Sigmoid colon (tissue), 4 donors: ENCODE measurements at regions not wholly inside any gene's neighbourhood (a gene's known extent, or its start where the extent isn't known, plus 50 kb on each side); places are given as distances from the start of the nearest gene placed in this dataset.

Experiments used
- CTCF ChIP-seq, 4 experiments: fragments of 450-650 bp in 3 of 4; fragments of 200-600 bp in 1 of 4; IDR thresholded peaks; one replicate each; pipeline ENCODE4 v1.5.1; 2016 to 2019; ENCODE audit warnings: antibody characterized with exemption in 4 of 4, mild to moderate bottlenecking in 3 of 4, moderate library complexity in 2 of 4
- POLR2A ChIP-seq, 2 donors: fragments of 450-650 bp; IDR thresholded peaks; one replicate each; pipeline ENCODE4 v1.6.1; 2016; ENCODE audit warnings: antibody characterized with exemption in 2 of 2, mild to moderate bottlenecking in 2 of 2, moderate library complexity in 2 of 2
- POLR2AphosphoS5 ChIP-seq, 4 donors: sonication (generic); formaldehyde crosslinking; IDR thresholded peaks; one replicate each; pipeline ENCODE4 v1.6.1; 2017; ENCODE audit warnings: antibody characterized with exemption in 4 of 4

DNA sequence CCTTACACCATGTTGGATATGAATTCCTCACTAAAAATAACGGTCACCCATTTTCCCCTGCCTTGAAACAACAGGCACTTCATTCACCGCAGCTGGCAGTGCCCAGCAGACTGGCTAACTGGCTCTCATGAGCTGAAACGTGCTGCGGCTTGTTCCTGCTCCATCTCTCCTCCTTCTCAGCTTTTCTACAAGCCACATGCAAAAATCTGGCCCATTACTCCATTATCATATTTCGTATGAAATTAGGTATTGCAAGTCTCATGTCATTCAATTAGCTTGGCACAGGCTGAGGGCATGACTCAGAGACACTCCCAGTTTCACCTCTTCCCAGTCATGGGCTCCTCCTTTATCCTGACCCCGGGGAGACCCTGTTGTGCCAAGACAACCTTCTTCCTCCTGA lies 60.0 kb downstream of the MAGEF1 start:
- TF ChIP-seq CTCF (IDR thresholded peaks at IDR 0.05), result no peak
- no peak for TF ChIP-seq POLR2A (IDR thresholded peaks at IDR 0.05)
- TF ChIP-seq POLR2AphosphoS5 (IDR thresholded peaks at IDR 0.05), result no peak
